MV-4-11 (cell line): ENCODE measurements at regions not wholly inside any gene's neighbourhood (a gene's known extent, or its start where the extent isn't known, plus 50 kb on each side); places are given as distances from the start of the nearest gene placed in this dataset.
A peak's percentile ranks its signal among the peaks of the same experiment; 100 is the strongest.

Experiments used
- DNase-seq: peaks from one replicate; lab custom pipeline; 2025; lab: John Stamatoyannopoulos, UW

DNA sequence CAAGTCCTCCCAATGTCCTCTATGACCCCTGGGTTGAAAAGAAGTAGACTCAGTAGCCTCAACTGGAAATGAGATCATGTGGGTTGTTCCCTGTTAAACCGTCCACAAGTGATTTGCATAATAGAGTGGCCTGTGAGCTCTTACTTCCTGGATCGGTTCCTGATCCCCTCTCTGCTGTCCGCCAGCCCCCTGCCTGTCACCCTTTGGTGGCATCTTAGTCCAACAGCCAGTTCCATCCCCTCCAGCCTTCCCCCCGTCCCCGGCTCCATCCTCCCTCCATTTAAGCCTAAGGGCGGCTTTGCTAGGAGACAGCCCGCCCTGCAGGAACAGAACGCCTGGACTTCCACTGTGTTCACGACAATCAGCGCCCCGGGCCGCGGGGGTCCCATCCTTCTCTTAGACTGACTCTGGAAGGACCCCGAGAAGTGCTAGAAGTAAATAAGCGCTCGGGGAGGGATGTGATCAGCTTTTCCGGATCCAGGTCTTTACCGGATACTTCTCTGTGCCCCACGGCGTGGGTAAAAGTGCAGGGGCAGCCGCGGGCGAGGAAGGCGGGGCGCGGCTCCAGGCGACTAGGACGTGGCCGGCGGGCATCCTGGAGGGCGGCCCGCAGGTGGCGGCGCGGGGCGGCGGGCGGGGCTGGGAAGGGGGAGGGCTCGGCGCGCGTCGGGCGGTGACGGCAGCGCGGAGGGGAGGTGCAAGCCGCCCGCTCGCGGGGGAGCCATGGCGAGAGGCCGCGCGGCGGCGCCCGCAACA lies 51.2 kb upstream of the ULK4 start:
- peak; percentile 98 for DNase-seq

DNA sequence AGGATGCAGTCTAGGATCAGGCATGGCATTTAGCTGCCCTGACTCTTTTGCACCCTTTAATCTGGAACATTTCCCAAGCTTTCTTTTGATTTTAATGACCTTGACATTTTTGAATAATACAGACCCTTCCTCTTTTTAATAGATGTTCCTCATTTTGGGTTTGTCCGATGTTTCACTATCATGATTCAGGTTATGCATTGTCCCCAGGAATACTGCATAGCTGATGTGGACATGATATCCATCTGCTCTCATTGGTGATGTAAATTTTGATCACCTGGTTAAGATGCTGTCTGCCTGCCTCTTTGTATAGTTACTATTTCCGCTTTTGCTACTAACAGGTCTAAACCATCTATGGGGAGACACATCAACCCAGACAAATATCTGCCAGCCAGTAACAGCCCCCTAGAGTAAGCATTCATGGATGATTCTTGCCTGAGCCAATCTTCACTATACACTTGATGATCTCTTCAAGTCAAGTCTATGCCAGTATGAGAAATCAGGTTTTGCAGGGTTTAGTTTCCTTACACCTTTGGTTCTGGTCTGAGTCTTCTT lies 50.6 kb upstream of the ULK4 start:
- peak; percentile 74 for DNase-seq
